Right cardiac atrium (tissue), 5 donors: ENCODE measurements at regions not wholly inside any gene's neighbourhood (a gene's known extent, or its start where the extent isn't known, plus 50 kb on each side); places are given as distances from the start of the nearest gene placed in this dataset.

Source experiments
- ATAC-seq, 2 donors: fragments of 200-7000 bp; cut with Tn5 transposase; one replicate each; pipeline versions ENCODE4 v1.8.0 to v1.9.1; 2020; ENCODE audit warnings: moderate library complexity in 2 of 2, mild to moderate bottlenecking in 1 of 2
- DNase-seq, 3 donors: peaks; one replicate each; pipeline ENCODE4 v3.0.0-alpha.2; 2020
- H3K27ac ChIP-seq: one replicate; pipeline ENCODE4 v1.5.1; 2013; ENCODE audit warnings: mild to moderate bottlenecking, low read length, control low read depth, moderate library complexity
- H3K27me3 ChIP-seq: one replicate; pipeline ENCODE4 v1.6.1; 2013; ENCODE audit not compliant: control insufficient read depth, insufficient read depth
- H3K4me1 ChIP-seq: one replicate; pipeline ENCODE4 v1.6.1; 2013; ENCODE audit warnings: low read length; ENCODE audit not compliant: control insufficient read depth, insufficient read depth
- H3K4me3 ChIP-seq: one replicate; pipeline ENCODE4 v1.5.1; 2013; ENCODE audit warnings: low read length, control low read depth
- H3K9me3 ChIP-seq: one replicate; pipeline ENCODE4 v1.6.1; 2013; ENCODE audit warnings: low read length; ENCODE audit not compliant: control insufficient read depth
- WGBS: extraction: QIAGEN DNeasy Blood & Tissue Kit; methylation state at CpG from one replicate; pipeline ENCODE4 v1.1.7; 2013; 5-methylcytosine and 5-hydroxymethylcytosine counted together
- intact Hi-C, 4 donors: fragments of 100-400 bp; cut with DNase I; formaldehyde crosslinking; loops; one replicate each; pipeline versions ENCODE4 v1.11.0 to v1.14.0; 2022 to 2023
- donor health status: healthy with polysubstance abuse.
- donor health status: DM: no; HTN: yes; CAD: no.
- donor health status: DM: no; HTN: no; CAD: no.
- donor health status: DM: no; HTN: yes; CAD: no; lungs with severe emphysema.
- donor health status: DM: yes; HTN: yes; CAD: no.

GRCh38 chr7:68309806-68310205 is 1288.5 kb upstream of the AUTS2 start:
- DNase-seq (no peak), ATAC-seq (no peak)
- WGBS: 26% methylated on average over 6 of the region's 6 CpGs
- no peak overlapping the region for H3K4me3 ChIP-seq
- no peaks in the 10 kb centered on the region for H3K9me3 ChIP-seq
- no peaks in the 10 kb centered on the region for H3K27me3 ChIP-seq
- H3K4me1 ChIP-seq: no peaks in the 10 kb centered on the region
- H3K27ac ChIP-seq: no peak overlapping the region
- intact Hi-C loops: no loop called here

- Histone ChIP-seq H3K27me3 (no peaks in the 10 kb centered on the region), H3K4me1 (no peaks in the 10 kb centered on the region), H3K9me3 (no peaks in the 10 kb centered on the region), H3K4me3 (no peak overlapping the region), H3K27ac (no peak overlapping the region)
- ATAC-seq (no peak), DNase-seq (no peak)
- intact Hi-C loops: no loop called here
- 88% methylated on average over 6 of the region's 6 CpGs for WGBS
Observed at GRCh38 chr7:68311958-68312357, 1286.3 kb upstream of the AUTS2 start.

GRCh38 chr7:68313806-68314205 is 1284.5 kb upstream of the AUTS2 start:
- Histone ChIP-seq H3K27me3 (no peaks in the 10 kb centered on the region), H3K4me1 (no peaks in the 10 kb centered on the region), H3K4me3 (no peak overlapping the region), H3K9me3 (no peaks in the 10 kb centered on the region), H3K27ac (no peak overlapping the region)
- 72% methylated on average over 4 of the region's 4 CpGs for WGBS
- no peak for ATAC-seq
- intact Hi-C loops: no loop called here
- no peak for DNase-seq

- Histone ChIP-seq H3K27ac (no peak overlapping the region), H3K27me3 (no peaks in the 10 kb centered on the region), H3K9me3 (no peaks in the 10 kb centered on the region), H3K4me3 (no peak overlapping the region), H3K4me1 (no peaks in the 10 kb centered on the region)
- DNase-seq: no peak
- no peak for ATAC-seq
- intact Hi-C loops: no loop called here
- WGBS: 37% methylated on average over 8 of the region's 8 CpGs
Observed at GRCh38 chr7:68314208-68314607, 1284.1 kb upstream of the AUTS2 start.

- intact Hi-C loops: no loop called here
- ATAC-seq: no peak
- DNase-seq: no peak
- H3K27me3 ChIP-seq: no peaks in the 10 kb centered on the region
- H3K27ac ChIP-seq: no peak overlapping the region
- WGBS: 80% methylated on average over 3 of the region's 3 CpGs
- H3K4me3 ChIP-seq: no peak overlapping the region
- H3K9me3 ChIP-seq: no peaks in the 10 kb centered on the region
- H3K4me1 ChIP-seq: peaks cover 6% of the 10 kb centered on the region
Observed at GRCh38 chr7:68317476-68317875, 1280.8 kb upstream of the AUTS2 start.

- DNase-seq (no peak), ATAC-seq (no peak)
- H3K27ac ChIP-seq: no peak overlapping the region
- no peaks in the 10 kb centered on the region for H3K9me3 ChIP-seq
- H3K4me1 ChIP-seq: peaks cover 6% of the 10 kb centered on the region
- intact Hi-C loops: no loop called here
- H3K4me3 ChIP-seq: no peak overlapping the region
- no peaks in the 10 kb centered on the region for H3K27me3 ChIP-seq
Observed at GRCh38 chr7:68319061-68319460, 1279.2 kb upstream of the AUTS2 start.

GRCh38 chr7:68321076-68321639 is 1277.1 kb upstream of the AUTS2 start:
- H3K27ac ChIP-seq: peak overlapping the region; percentile 62
- no peaks in the 10 kb centered on the region for H3K9me3 ChIP-seq
- peak; percentile 30 to 75 (median 73) for DNase-seq
- H3K4me3 ChIP-seq: no peak overlapping the region
- peak; percentile 88 to 91 for ATAC-seq
- WGBS: 8% methylated on average over 4 of the region's 4 CpGs
- intact Hi-C loops: no loop called here
- peaks cover 6% of the 10 kb centered on the region for H3K4me1 ChIP-seq
- H3K27me3 ChIP-seq: no peaks in the 10 kb centered on the region

GRCh38 chr7:68321776-68322496 is 1276.3 kb upstream of the AUTS2 start:
- H3K4me1 ChIP-seq: peaks cover 6% of the 10 kb centered on the region
- intact Hi-C loops: no loop called here
- no peaks in the 10 kb centered on the region for H3K9me3 ChIP-seq
- H3K27me3 ChIP-seq: no peaks in the 10 kb centered on the region
- no peak overlapping the region for H3K4me3 ChIP-seq
- peak overlapping the region; percentile 87 for H3K27ac ChIP-seq
- 19% methylated on average over 5 of the region's 5 CpGs for WGBS
- DNase-seq: peak in 1 of 3 donors; percentile 35
- peak; percentile 36 to 62 for ATAC-seq

GRCh38 chr7:68324621-68325020 is 1273.7 kb upstream of the AUTS2 start:
- no peaks in the 10 kb centered on the region for H3K9me3 ChIP-seq
- H3K27me3 ChIP-seq: no peaks in the 10 kb centered on the region
- intact Hi-C loops: no loop called here
- DNase-seq (no peak), ATAC-seq (no peak)
- no peak overlapping the region for H3K27ac ChIP-seq
- peaks cover 6% of the 10 kb centered on the region for H3K4me1 ChIP-seq
- WGBS: 95% methylated on average over 6 of the region's 6 CpGs
- no peak overlapping the region for H3K4me3 ChIP-seq

GRCh38 chr7:68334216-68334615 is 1264.1 kb upstream of the AUTS2 start:
- no peak for ATAC-seq
- no peaks in the 10 kb centered on the region for H3K27me3 ChIP-seq
- WGBS: 90% methylated on average over 3 of the region's 3 CpGs
- peaks cover 2% of the 10 kb centered on the region for H3K9me3 ChIP-seq
- H3K4me3 ChIP-seq: no peak overlapping the region
- no peak for DNase-seq
- intact Hi-C loops: no loop called here
- H3K4me1 ChIP-seq: no peaks in the 10 kb centered on the region
- no peak overlapping the region for H3K27ac ChIP-seq

- no peaks in the 10 kb centered on the region for H3K27me3 ChIP-seq
- no peak overlapping the region for H3K27ac ChIP-seq
- ATAC-seq (no peak), DNase-seq (no peak)
- H3K4me1 ChIP-seq: no peaks in the 10 kb centered on the region
- intact Hi-C loops: no loop called here
- 70% methylated on average over 9 of the region's 9 CpGs for WGBS
- H3K4me3 ChIP-seq: no peak overlapping the region
- peaks cover 2% of the 10 kb centered on the region for H3K9me3 ChIP-seq
Observed at GRCh38 chr7:68334636-68335272, 1263.5 kb upstream of the AUTS2 start.
